Activated naive CD4-positive, alpha-beta T cell treated with anti-CD3 and anti-CD28 coated beads for 36 hours (primary cell): ENCODE measurements at regions not wholly inside any gene's neighbourhood (a gene's known extent, or its start where the extent isn't known, plus 50 kb on each side); places are given as distances from the start of the nearest gene placed in this dataset.

Experiments used
- CTCF ChIA-PET: fragments of 350-600 bp; sonication (Branson Sonifier 250); formaldehyde crosslinking; loops from one replicate; lab custom pipeline; 2021; ENCODE audit warnings: antibody characterized with exemption; lab: Charles Lee
- DNase-seq: peaks from one replicate; pipeline ENCODE4 v3.0.0-alpha.2; 2020
- H3K27ac Mint-ChIP-seq: one replicate; pipeline ENCODE4 v1.8.0; 2021; ENCODE audit warnings: mild to moderate bottlenecking, mixed read lengths
- H3K27me3 Mint-ChIP-seq: one replicate; pipeline ENCODE4 v1.8.0; 2021; ENCODE audit warnings: low read depth, mixed read lengths
- H3K36me3 Mint-ChIP-seq: one replicate; pipeline ENCODE4 v1.8.0; 2021; ENCODE audit warnings: low read depth, mixed read lengths
- H3K4me1 Mint-ChIP-seq: one replicate; pipeline ENCODE4 v1.8.0; 2021; ENCODE audit warnings: low read depth, mixed read lengths
- H3K4me3 Mint-ChIP-seq: one replicate; pipeline ENCODE4 v1.8.0; 2021; ENCODE audit warnings: mild to moderate bottlenecking, moderate library complexity, mixed read lengths
- H3K9me3 Mint-ChIP-seq: one replicate; pipeline ENCODE4 v1.8.0; 2021; ENCODE audit warnings: mixed read lengths
- intact Hi-C: fragments of 100-400 bp; cut with micrococcal nuclease; formaldehyde crosslinking; loops from one replicate; pipeline ENCODE4 v1.15.1; 2023

GRCh38 chr2:217263756-217264155 is 403.9 kb upstream of the TNP1 start:
- H3K36me3 Mint-ChIP-seq: no peaks in the 10 kb centered on the region
- H3K9me3 Mint-ChIP-seq: peaks cover 1% of the 10 kb centered on the region
- H3K27me3 Mint-ChIP-seq: peaks cover 14% of the 10 kb centered on the region
- DNase-seq: no peak
- intact Hi-C loops: no loop called here
- no peak overlapping the region for H3K27ac Mint-ChIP-seq
- H3K4me3 Mint-ChIP-seq: no peak overlapping the region
- H3K4me1 Mint-ChIP-seq: no peaks in the 10 kb centered on the region
- CTCF ChIA-PET: no interaction called here

- no peak overlapping the region for H3K27ac Mint-ChIP-seq
These were observed 403.0 kb upstream of the TNP1 start for GRCh38 chr2:217262911-217263310.

GRCh38 chr2:217261452-217261851 is 401.6 kb upstream of the TNP1 start:
- H3K4me3 Mint-ChIP-seq: no peak overlapping the region
- peaks cover 12% of the 10 kb centered on the region for H3K27me3 Mint-ChIP-seq
- no peaks in the 10 kb centered on the region for H3K9me3 Mint-ChIP-seq
- no peak for DNase-seq
- intact Hi-C loops: no loop called here
- CTCF ChIA-PET: no interaction called here
- H3K27ac Mint-ChIP-seq: no peak overlapping the region
- H3K4me1 Mint-ChIP-seq: no peaks in the 10 kb centered on the region
- H3K36me3 Mint-ChIP-seq: no peaks in the 10 kb centered on the region

More at GRCh38 chr2:217262911-217263310, 403.0 kb upstream of the TNP1 start:
- CTCF ChIA-PET: no interaction called here
- no peaks in the 10 kb centered on the region for H3K4me1 Mint-ChIP-seq
- intact Hi-C loops: no loop called here
- no peak for DNase-seq
- H3K36me3 Mint-ChIP-seq: no peaks in the 10 kb centered on the region
- peaks cover 1% of the 10 kb centered on the region for H3K9me3 Mint-ChIP-seq
- H3K4me3 Mint-ChIP-seq: no peak overlapping the region
- H3K27me3 Mint-ChIP-seq: peaks cover 12% of the 10 kb centered on the region

GRCh38 chr2:217260441-217261115 is 400.7 kb upstream of the TNP1 start:
- DNase-seq: no peak
- H3K9me3 Mint-ChIP-seq: no peaks in the 10 kb centered on the region
- intact Hi-C loops: no loop called here
- H3K27ac Mint-ChIP-seq: no peak overlapping the region
- no peak overlapping the region for H3K4me3 Mint-ChIP-seq
- H3K27me3 Mint-ChIP-seq: peaks cover 8% of the 10 kb centered on the region
- no peaks in the 10 kb centered on the region for H3K4me1 Mint-ChIP-seq
- CTCF ChIA-PET: no interaction called here
- H3K36me3 Mint-ChIP-seq: no peaks in the 10 kb centered on the region

- no peaks in the 10 kb centered on the region for H3K4me1 Mint-ChIP-seq
- intact Hi-C loops: no loop called here
- H3K27ac Mint-ChIP-seq: no peak overlapping the region
These were observed 398.3 kb upstream of the TNP1 start for GRCh38 chr2:217258170-217258569.

GRCh38 chr2:217256251-217256650 is 396.4 kb upstream of the TNP1 start:
- CTCF ChIA-PET: no interaction called here
- Mint-ChIP-seq H3K4me3 (no peak overlapping the region), H3K4me1 (no peaks in the 10 kb centered on the region), H3K27me3 (peaks cover 9% of the 10 kb centered on the region), H3K27ac (no peak overlapping the region), H3K36me3 (no peaks in the 10 kb centered on the region), H3K9me3 (no peaks in the 10 kb centered on the region)
- no peak for DNase-seq
- intact Hi-C loops: no loop called here

More at GRCh38 chr2:217258170-217258569, 398.3 kb upstream of the TNP1 start:
- H3K4me3 Mint-ChIP-seq: no peak overlapping the region
- peaks cover 14% of the 10 kb centered on the region for H3K27me3 Mint-ChIP-seq
- no peaks in the 10 kb centered on the region for H3K36me3 Mint-ChIP-seq
- H3K9me3 Mint-ChIP-seq: no peaks in the 10 kb centered on the region
- DNase-seq: no peak
- CTCF ChIA-PET: no interaction called here

GRCh38 chr2:217254111-217254510 is 394.2 kb upstream of the TNP1 start:
- H3K27ac Mint-ChIP-seq: no peak overlapping the region
- H3K9me3 Mint-ChIP-seq: no peaks in the 10 kb centered on the region
- intact Hi-C loops: no loop called here
- H3K27me3 Mint-ChIP-seq: peaks cover 9% of the 10 kb centered on the region
- no peak for DNase-seq
- CTCF ChIA-PET: no interaction called here
- no peaks in the 10 kb centered on the region for H3K4me1 Mint-ChIP-seq
- no peaks in the 10 kb centered on the region for H3K36me3 Mint-ChIP-seq
- no peak overlapping the region for H3K4me3 Mint-ChIP-seq

- no peak overlapping the region for H3K4me3 Mint-ChIP-seq
- no peaks in the 10 kb centered on the region for H3K36me3 Mint-ChIP-seq
- H3K27me3 Mint-ChIP-seq: peaks cover 9% of the 10 kb centered on the region
- H3K27ac Mint-ChIP-seq: no peak overlapping the region
- intact Hi-C loops: no loop called here
- no peaks in the 10 kb centered on the region for H3K4me1 Mint-ChIP-seq
- CTCF ChIA-PET: no interaction called here
- no peak for DNase-seq
- H3K9me3 Mint-ChIP-seq: no peaks in the 10 kb centered on the region
These were observed 392.3 kb upstream of the TNP1 start for GRCh38 chr2:217252181-217252580.

GRCh38 chr2:217250013-217250524 is 390.2 kb upstream of the TNP1 start:
- intact Hi-C loops: no loop called here
- H3K4me3 Mint-ChIP-seq: no peak overlapping the region
- H3K4me1 Mint-ChIP-seq: no peaks in the 10 kb centered on the region
- CTCF ChIA-PET: no interaction called here
- H3K27me3 Mint-ChIP-seq: peaks cover 9% of the 10 kb centered on the region
- no peaks in the 10 kb centered on the region for H3K9me3 Mint-ChIP-seq
- no peak overlapping the region for H3K27ac Mint-ChIP-seq
- DNase-seq: no peak
- no peaks in the 10 kb centered on the region for H3K36me3 Mint-ChIP-seq

- Mint-ChIP-seq H3K27ac (no peak overlapping the region), H3K27me3 (peaks cover 11% of the 10 kb centered on the region), H3K4me1 (no peaks in the 10 kb centered on the region), H3K36me3 (no peaks in the 10 kb centered on the region), H3K4me3 (no peak overlapping the region), H3K9me3 (no peaks in the 10 kb centered on the region)
- CTCF ChIA-PET: interaction anchor here (0.7 kb wide), 1 partner anchor 127 kb away, joined by 3 read pairs; no protein-coding TSS in a partner anchor
- intact Hi-C loops: no loop called here
- DNase-seq: no peak
These were observed 389.5 kb upstream of the TNP1 start for GRCh38 chr2:217249121-217250012.

- Mint-ChIP-seq H3K27me3 (peaks cover 9% of the 10 kb centered on the region), H3K4me1 (no peaks in the 10 kb centered on the region), H3K27ac (no peak overlapping the region), H3K9me3 (no peaks in the 10 kb centered on the region), H3K4me3 (no peak overlapping the region), H3K36me3 (no peaks in the 10 kb centered on the region)
- CTCF ChIA-PET: interaction anchor here (0.7 kb wide), 1 partner anchor 126 kb away, joined by 3 read pairs; no protein-coding TSS in a partner anchor
- intact Hi-C loops: no loop called here
- no peak for DNase-seq
These were observed 388.6 kb upstream of the TNP1 start for GRCh38 chr2:217248312-217248935.

GRCh38 chr2:217247476-217247875 is 387.6 kb upstream of the TNP1 start:
- intact Hi-C loops: no loop called here
- H3K27me3 Mint-ChIP-seq: peaks cover 5% of the 10 kb centered on the region
- no peak overlapping the region for H3K4me3 Mint-ChIP-seq
- no peaks in the 10 kb centered on the region for H3K36me3 Mint-ChIP-seq
- no peaks in the 10 kb centered on the region for H3K9me3 Mint-ChIP-seq
- no peak for DNase-seq
- CTCF ChIA-PET: no interaction called here
- H3K4me1 Mint-ChIP-seq: no peaks in the 10 kb centered on the region
- H3K27ac Mint-ChIP-seq: no peak overlapping the region
